GM23248 (cell line): ENCODE measurements at regions not wholly inside any gene's neighbourhood (a gene's known extent, or its start where the extent isn't known, plus 50 kb on each side); places are given as distances from the start of the nearest gene placed in this dataset.

Experiments
- DNase-seq: peaks from one replicate; pipeline ENCODE4 v3.0.0-alpha.2; 2015
- H2AFZ ChIP-seq: fragments of 200-600 bp; sonication (generic); 2 replicates; pipeline ENCODE4 v1.6.1; 2016; ENCODE audit warnings: antibody characterized with exemption
- H3F3A ChIP-seq: fragments of 200-600 bp; sonication (generic); 2 replicates; pipeline ENCODE4 v1.6.1; 2016; ENCODE audit warnings: mild to moderate bottlenecking, antibody characterized with exemption, mixed run types; ENCODE audit not compliant: insufficient read depth
- H3K27ac ChIP-seq: fragments of 200-600 bp; sonication (generic); 2 replicates; pipeline ENCODE4 v1.5.1; 2016; ENCODE audit warnings: mild to moderate bottlenecking
- H3K27me3 ChIP-seq: fragments of 200-600 bp; sonication (generic); replicated peaks from 2 replicates; pipeline ENCODE4 v1.6.1; 2016; ENCODE audit warnings: mild to moderate bottlenecking; ENCODE audit not compliant: insufficient read depth
- H3K36me3 ChIP-seq: fragments of 200-600 bp; sonication (generic); 2 replicates; pipeline ENCODE4 v1.6.1; 2016; ENCODE audit warnings: low read depth, mild to moderate bottlenecking
- H3K4me1 ChIP-seq: fragments of 200-600 bp; sonication (generic); 2 replicates; pipeline ENCODE4 v1.6.1; 2016; ENCODE audit warnings: mild to moderate bottlenecking; ENCODE audit not compliant: insufficient read depth
- H3K4me2 ChIP-seq: fragments of 200-600 bp; sonication (generic); one replicate; pipeline ENCODE4 v1.6.1; 2016; ENCODE audit warnings: mild to moderate bottlenecking; ENCODE audit not compliant: unreplicated experiment
- H3K4me3 ChIP-seq: fragments of 200-600 bp; sonication (generic); 2 replicates; pipeline ENCODE4 v1.5.1; 2016; ENCODE audit warnings: mild to moderate bottlenecking
- H3K79me2 ChIP-seq: fragments of 200-600 bp; sonication (generic); 2 replicates; pipeline ENCODE4 v1.6.1; 2016; ENCODE audit warnings: mild to moderate bottlenecking; ENCODE audit not compliant: insufficient read depth
- H3K9ac ChIP-seq: fragments of 200-600 bp; sonication (generic); 2 replicates; pipeline ENCODE4 v1.6.1; 2016; ENCODE audit warnings: mild to moderate bottlenecking
- H3K9me2 ChIP-seq: fragments of 200-600 bp; sonication (generic); 2 replicates; pipeline ENCODE4 v1.6.1; 2016; ENCODE audit warnings: mixed run types, mild to moderate bottlenecking, moderate library complexity; ENCODE audit not compliant: insufficient read depth
- H3K9me3 ChIP-seq: fragments of 200-600 bp; sonication (generic); one replicate; pipeline ENCODE4 v1.6.1; 2017; ENCODE audit warnings: low read depth
- H4K20me1 ChIP-seq: fragments of 200-600 bp; sonication (generic); 2 replicates; pipeline ENCODE4 v1.6.0; 2016; ENCODE audit not compliant: insufficient read depth
- EZH2 ChIP-seq: fragments of 200-600 bp; sonication (generic); IDR thresholded peaks from 2 replicates; pipeline ENCODE4 v1.6.1; 2018; ENCODE audit warnings: antibody characterized with exemption, mild to moderate bottlenecking; ENCODE audit not compliant: insufficient read depth, poor library complexity, severe bottlenecking
- EZH2phosphoT487 ChIP-seq: fragments of 200-600 bp; sonication (generic); IDR thresholded peaks from 2 replicates; pipeline ENCODE4 v1.6.1; 2018; ENCODE audit warnings: antibody characterized with exemption, moderate library complexity, mild to moderate bottlenecking, low read depth; ENCODE audit not compliant: insufficient read depth
- WGBS, 2 experiments: methylation state at CpG; one replicate each; pipeline ENCODE4 v1.1.6; 2015 to 2017; ENCODE audit warnings: low lambda C conversion rate in 2 of 2, low coverage in 1 of 2; ENCODE audit errors: missing lambda C conversion rate in 2 of 2; 5-methylcytosine and 5-hydroxymethylcytosine counted together
- in situ Hi-C: fragments of 300-500 bp; cut with MboI; formaldehyde crosslinking; loops from 2 replicates; pipeline ENCODE4 v1.15.0; 2020

GRCh38 chr2:118693287-118693822 is 154.1 kb downstream of the EN1 start:
- no peak overlapping the region for H3K4me3 ChIP-seq
- no peaks in the 10 kb centered on the region for H3K9me3 ChIP-seq
- no peak overlapping the region for H3K27ac ChIP-seq
- H4K20me1 ChIP-seq, result no peaks in the 10 kb centered on the region
- H3K4me1 ChIP-seq, result peaks cover 7% of the 10 kb centered on the region; the same call in 1 of the 2 replicates
- in situ Hi-C loops, result no loop called here
- 47 to 49% methylated on average over 6 of the region's 6 CpGs for WGBS, 2 experiments
- no peaks in the 10 kb centered on the region for H3K36me3 ChIP-seq
- no peaks in the 10 kb centered on the region for H3K79me2 ChIP-seq
- TF ChIP-seq EZH2 (no peak), EZH2phosphoT487 (no peak)
- H3K9ac ChIP-seq, result no peak overlapping the region
- no peak overlapping the region for H2AFZ ChIP-seq
- H3K4me2 ChIP-seq, result no peak overlapping the region
- H3F3A ChIP-seq, result peaks cover 9% of the 10 kb centered on the region; the same call in 1 of the 2 replicates
- no peak for DNase-seq
- H3K9me2 ChIP-seq, result no peaks in the 10 kb centered on the region
- no peaks in the 10 kb centered on the region for H3K27me3 ChIP-seq

GRCh38 chr2:118689874-118690273 is 157.6 kb downstream of the EN1 start:
- H3K9ac ChIP-seq, result no peak overlapping the region
- no peak overlapping the region for H3K27ac ChIP-seq
- H3F3A ChIP-seq, result no peaks in the 10 kb centered on the region
- no peak for DNase-seq
- in situ Hi-C loops, result no loop called here
- no peaks in the 10 kb centered on the region for H3K9me2 ChIP-seq
- TF ChIP-seq EZH2 (no peak), EZH2phosphoT487 (no peak)
- no peaks in the 10 kb centered on the region for H3K27me3 ChIP-seq
- H3K36me3 ChIP-seq, result no peaks in the 10 kb centered on the region
- H2AFZ ChIP-seq, result no peak overlapping the region
- 55 to 57% methylated on average over 4 of the region's 4 CpGs for WGBS, 2 experiments
- 0 out of 2 replicates have a peak, but pooled peaks cover 8% of the 10 kb centered on the region for H3K4me1 ChIP-seq
- no peak overlapping the region for H3K4me2 ChIP-seq
- no peaks in the 10 kb centered on the region for H4K20me1 ChIP-seq
- H3K79me2 ChIP-seq, result no peaks in the 10 kb centered on the region
- H3K4me3 ChIP-seq, result no peak overlapping the region
- H3K9me3 ChIP-seq, result no peaks in the 10 kb centered on the region

- no peak for DNase-seq
- in situ Hi-C loops, result no loop called here
- no peak overlapping the region for H2AFZ ChIP-seq
- TF ChIP-seq EZH2 (no peak), EZH2phosphoT487 (no peak)
- H3K9ac ChIP-seq, result no peak overlapping the region
- no peaks in the 10 kb centered on the region for H3K9me3 ChIP-seq
- H3K9me2 ChIP-seq, result no peaks in the 10 kb centered on the region
- H3K27me3 ChIP-seq, result no peaks in the 10 kb centered on the region
- no peaks in the 10 kb centered on the region for H3K79me2 ChIP-seq
- no peaks in the 10 kb centered on the region for H3F3A ChIP-seq
- H3K36me3 ChIP-seq, result no peaks in the 10 kb centered on the region
- H3K27ac ChIP-seq, result no peak overlapping the region
- no peak overlapping the region for H3K4me2 ChIP-seq
- 0 out of 2 replicates have a peak, but pooled peaks cover 8% of the 10 kb centered on the region for H3K4me1 ChIP-seq
- no peak overlapping the region for H3K4me3 ChIP-seq
- H4K20me1 ChIP-seq, result no peaks in the 10 kb centered on the region
- 59 to 66% methylated on average over 4 of the region's 4 CpGs for WGBS, 2 experiments
Measured at GRCh38 chr2:118689456-118689855, 158.0 kb downstream of the EN1 start.

- 64 to 75% methylated on average over 6 of the region's 6 CpGs for WGBS, 2 experiments
- TF ChIP-seq EZH2 (no peak), EZH2phosphoT487 (no peak)
- Histone ChIP-seq H2AFZ (no peak overlapping the region), H3K79me2 (no peaks in the 10 kb centered on the region), H3K36me3 (no peaks in the 10 kb centered on the region), H3K4me2 (no peak overlapping the region), H4K20me1 (no peaks in the 10 kb centered on the region), H3K4me3 (no peak overlapping the region), H3K9ac (no peak overlapping the region), H3K9me2 (no peaks in the 10 kb centered on the region), H3K9me3 (no peaks in the 10 kb centered on the region), H3K27ac (no peak overlapping the region), H3F3A (no peaks in the 10 kb centered on the region), H3K4me1 (0 out of 2 replicates have a peak, but pooled peaks cover 8% of the 10 kb centered on the region), H3K27me3 (no peaks in the 10 kb centered on the region)
- in situ Hi-C loops, result no loop called here
- DNase-seq, result no peak
Measured at GRCh38 chr2:118689033-118689432, 158.4 kb downstream of the EN1 start.
